HCT116 (cell line): ENCODE measurements at regions not wholly inside any gene's neighbourhood (a gene's known extent, or its start where the extent isn't known, plus 50 kb on each side); places are given as distances from the start of the nearest gene placed in this dataset.

ENCODE experiments used
- ATAC-seq: fragments of 200-7000 bp; cut with Tn5 transposase; 2 replicates; pipeline ENCODE4 v1.9.1; 2020; ENCODE audit warnings: mild to moderate bottlenecking, moderate library complexity
- BruUV-seq: library from RNA; stranded (reverse); fragments of 400-500 nt; replicated peaks from 2 replicates; lab custom pipeline; 2021; lab: Mats Ljungman, UMichigan
- CTCF ChIA-PET: fragments of 300-600 bp; sonication (Branson Sonifier 250); formaldehyde crosslinking; loops from one replicate; lab custom pipeline; 2021; ENCODE audit warnings: antibody characterized with exemption; lab: Charles Lee
- POLR2A ChIA-PET: fragments of 300-600, 350-600 bp; sonication (Branson Sonifier 250); formaldehyde crosslinking; loops from one replicate; lab custom pipeline; 2021; ENCODE audit warnings: antibody characterized with exemption; lab: Charles Lee
- RAD21 ChIA-PET, 2 experiments: fragments of 300-600 bp; sonication (Branson Sonifier 250); formaldehyde crosslinking; loops; one replicate each; lab custom pipeline; 2023; ENCODE audit warnings: low total read pairs in 2 of 2; ENCODE audit not compliant: uncharacterized antibody in 2 of 2, unreplicated experiment in 2 of 2, low non-redundant PET in 1 of 2; lab: Charles Lee
- DNase-seq: peaks from one replicate; pipeline ENCODE4 v3.0.0-alpha.2; 2010; ENCODE audit warnings: low read depth, low spot score
- H2AFZ ChIP-seq: fragments of 200-600 bp; shearing (Covaris generic), sonication (generic); 2 replicates; pipeline ENCODE4 v1.6.1; 2017; ENCODE audit warnings: low read depth, mixed run types, mixed read lengths, antibody characterized with exemption, low read length; ENCODE audit not compliant: poor library complexity, severe bottlenecking
- H3K27ac ChIP-seq: 2 replicates; pipeline ENCODE4 v1.5.1; 2012; ENCODE audit warnings: low read depth, low read length
- H3K27me3 ChIP-seq: fragments of 200-600 bp; sonication (generic); 2 replicates; pipeline ENCODE4 v1.6.1; 2016; ENCODE audit warnings: mixed run types, low read length, mixed read lengths; ENCODE audit not compliant: insufficient read depth
- H3K36me3 ChIP-seq, 2 experiments: fragments of 200-500 bp in 1 of 2; fragments of 200-600 bp in 1 of 2; sonication (Bioruptor generic) in 1 of 2; sonication (generic) in 1 of 2; 2 replicates each; pipeline versions ENCODE4 v1.5.1 to v1.6.1; 2014 to 2016; ENCODE audit warnings: low read length in 2 of 2, inconsistent platforms in 1 of 2, mixed read lengths in 1 of 2, mixed run types in 1 of 2; ENCODE audit not compliant: insufficient read depth in 2 of 2, control insufficient read depth in 1 of 2
- H3K4me1 ChIP-seq, 2 experiments: fragments of 200-600 bp in 1 of 2; sonication (generic) in 1 of 2; 2 replicates each; pipeline versions ENCODE4 v1.5.1 to v1.6.1; 2012 to 2017; ENCODE audit warnings: low read length in 2 of 2, inconsistent platforms in 1 of 2, mild to moderate bottlenecking in 1 of 2, mixed read lengths in 1 of 2, mixed run types in 1 of 2, moderate library complexity in 1 of 2; ENCODE audit not compliant: insufficient read depth in 2 of 2, control insufficient read depth in 1 of 2
- H3K4me2 ChIP-seq: fragments of 200-600 bp; sonication (generic); 2 replicates; pipeline ENCODE4 v1.6.1; 2017; ENCODE audit warnings: mixed run types, low read length, mixed read lengths
- H3K4me3 ChIP-seq, 2 experiments: fragments of 200-600 bp in 1 of 2; sonication (generic) in 1 of 2; replicated peaks in 1 of 2; 2 replicates each; pipeline ENCODE4 v1.5.1; 2011 to 2016; ENCODE audit warnings: low read length in 2 of 2, control low read depth in 1 of 2, low read depth in 1 of 2, mild to moderate bottlenecking in 1 of 2, mixed read lengths in 1 of 2, mixed run types in 1 of 2
- H3K79me2 ChIP-seq: fragments of 200-600 bp; sonication (generic); 2 replicates; pipeline ENCODE4 v1.6.1; 2017; ENCODE audit warnings: mild to moderate bottlenecking, mixed run types, low read length, moderate library complexity, mixed read lengths; ENCODE audit not compliant: insufficient read depth
- H3K9ac ChIP-seq: fragments of 200-600 bp; sonication (generic); 2 replicates; pipeline ENCODE4 v1.6.1; 2016; ENCODE audit warnings: low read length, mixed read lengths
- H3K9me2 ChIP-seq: fragments of 200-600 bp; sonication (generic), shearing (Covaris generic); 2 replicates; pipeline ENCODE4 v1.6.1; 2017; ENCODE audit warnings: mixed run types, mild to moderate bottlenecking, moderate library complexity; ENCODE audit not compliant: insufficient read depth
- H3K9me3 ChIP-seq, 2 experiments: fragments of 200-500 bp in 1 of 2; fragments of 200-600 bp in 1 of 2; sonication (Bioruptor generic) in 1 of 2; sonication (generic) in 1 of 2; 2 replicates each; pipeline ENCODE4 v1.6.1; 2014 to 2017; ENCODE audit warnings: low read length in 2 of 2, mixed read lengths in 2 of 2, inconsistent platforms in 1 of 2, low read depth in 1 of 2, mild to moderate bottlenecking in 1 of 2, mixed run types in 1 of 2, moderate library complexity in 1 of 2; ENCODE audit not compliant: control insufficient read depth in 1 of 2, insufficient read depth in 1 of 2
- H4K20me1 ChIP-seq: fragments of 200-600 bp; sonication (generic), shearing (Covaris generic); 2 replicates; pipeline ENCODE4 v1.6.1; 2017; ENCODE audit warnings: mixed run types, mild to moderate bottlenecking, moderate library complexity; ENCODE audit not compliant: insufficient read depth
- intact Hi-C: fragments of 100-400 bp; cut with micrococcal nuclease; formaldehyde crosslinking; loops from 2 replicates; pipeline ENCODE4 v1.10.0; 2022
- TF ChIP-seq, protein P1 (sequence below): IDR thresholded peaks from 2 replicates; pipeline ENCODE4 v1.6.1; 2011; ENCODE audit warnings: mild to moderate bottlenecking, low read length, moderate library complexity; ENCODE audit not compliant: insufficient replicate concordance; ENCODE audit errors: extremely low read depth
- TF ChIP-seq, protein P2 (sequence below), 3 experiments: fragments of 200-600 bp in 1 of 3; sonication (generic) in 1 of 3; IDR thresholded peaks in 2 of 3; conservative IDR thresholded peaks in 1 of 3; 2 replicates each; pipeline ENCODE4 v1.5.1; 2012 to 2017; ENCODE audit warnings: low read depth in 2 of 3, low read length in 2 of 3, antibody characterized with exemption in 1 of 3, borderline replicate concordance in 1 of 3, control low read depth in 1 of 3, mild to moderate bottlenecking in 1 of 3, mixed read lengths in 1 of 3, mixed run types in 1 of 3, moderate library complexity in 1 of 3; ENCODE audit not compliant: insufficient read depth in 1 of 3

DNA sequence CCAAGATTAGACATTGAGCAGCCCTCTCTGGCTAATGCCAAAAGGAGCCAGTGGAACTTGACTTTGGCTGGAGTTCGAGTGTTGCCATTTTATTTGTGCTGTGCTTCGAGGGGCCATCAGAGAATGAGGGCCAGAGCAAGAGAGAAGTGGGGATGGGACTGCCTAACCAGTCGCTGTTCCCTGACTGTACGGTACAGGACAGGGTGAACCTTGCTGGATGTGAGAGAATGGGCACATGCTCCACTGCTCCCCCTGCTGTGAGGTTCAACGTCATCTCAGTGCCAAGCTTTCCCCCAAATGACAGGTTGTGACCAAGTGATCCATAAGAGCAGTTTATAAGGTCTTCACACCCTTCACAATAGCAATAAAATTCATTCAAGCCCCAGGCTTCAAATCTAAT lies 55.1 kb upstream of the BCL11B start:
- CTCF ChIA-PET = interaction anchor here (1.0 to 1.5 kb wide), 2 partner anchors 66 to 89 kb away, joined by 5 read pairs; no protein-coding TSS in a partner anchor

More for the DNA sequence above, 55.1 kb upstream of the BCL11B start:
- DNase-seq = no peak
- POLR2A ChIA-PET = no interaction called here
- intact Hi-C loops = no loop called here
- H3K9ac ChIP-seq = no peak overlapping the region
- no peaks in the 10 kb centered on the region for H3K79me2 ChIP-seq
- H3K27me3 ChIP-seq = peaks cover 12% of the 10 kb centered on the region; the same call in 1 of the 2 replicates
- no peak overlapping the region for H2AFZ ChIP-seq
- no peak overlapping the region for H3K4me3 ChIP-seq
- RAD21 ChIA-PET = no interaction called here
- BruUV-seq = no TSS peak
- no peak overlapping the region for H3K4me2 ChIP-seq
- H4K20me1 ChIP-seq = no peaks in the 10 kb centered on the region
- no peaks in the 10 kb centered on the region for H3K9me2 ChIP-seq
- H3K4me1 ChIP-seq = no peaks in the 10 kb centered on the region
- H3K27ac ChIP-seq = no peak overlapping the region
- ATAC-seq = peak; percentile 77
- H3K36me3 ChIP-seq = no peaks in the 10 kb centered on the region
- H3K9me3 ChIP-seq = no peaks in the 10 kb centered on the region
- TF ChIP-seq, protein P1, sequence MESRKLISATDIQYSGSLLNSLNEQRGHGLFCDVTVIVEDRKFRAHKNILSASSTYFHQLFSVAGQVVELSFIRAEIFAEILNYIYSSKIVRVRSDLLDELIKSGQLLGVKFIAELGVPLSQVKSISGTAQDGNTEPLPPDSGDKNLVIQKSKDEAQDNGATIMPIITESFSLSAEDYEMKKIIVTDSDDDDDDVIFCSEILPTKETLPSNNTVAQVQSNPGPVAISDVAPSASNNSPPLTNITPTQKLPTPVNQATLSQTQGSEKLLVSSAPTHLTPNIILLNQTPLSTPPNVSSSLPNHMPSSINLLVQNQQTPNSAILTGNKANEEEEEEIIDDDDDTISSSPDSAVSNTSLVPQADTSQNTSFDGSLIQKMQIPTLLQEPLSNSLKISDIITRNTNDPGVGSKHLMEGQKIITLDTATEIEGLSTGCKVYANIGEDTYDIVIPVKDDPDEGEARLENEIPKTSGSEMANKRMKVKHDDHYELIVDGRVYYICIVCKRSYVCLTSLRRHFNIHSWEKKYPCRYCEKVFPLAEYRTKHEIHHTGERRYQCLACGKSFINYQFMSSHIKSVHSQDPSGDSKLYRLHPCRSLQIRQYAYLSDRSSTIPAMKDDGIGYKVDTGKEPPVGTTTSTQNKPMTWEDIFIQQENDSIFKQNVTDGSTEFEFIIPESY = no peak
- TF ChIP-seq, protein P2, sequence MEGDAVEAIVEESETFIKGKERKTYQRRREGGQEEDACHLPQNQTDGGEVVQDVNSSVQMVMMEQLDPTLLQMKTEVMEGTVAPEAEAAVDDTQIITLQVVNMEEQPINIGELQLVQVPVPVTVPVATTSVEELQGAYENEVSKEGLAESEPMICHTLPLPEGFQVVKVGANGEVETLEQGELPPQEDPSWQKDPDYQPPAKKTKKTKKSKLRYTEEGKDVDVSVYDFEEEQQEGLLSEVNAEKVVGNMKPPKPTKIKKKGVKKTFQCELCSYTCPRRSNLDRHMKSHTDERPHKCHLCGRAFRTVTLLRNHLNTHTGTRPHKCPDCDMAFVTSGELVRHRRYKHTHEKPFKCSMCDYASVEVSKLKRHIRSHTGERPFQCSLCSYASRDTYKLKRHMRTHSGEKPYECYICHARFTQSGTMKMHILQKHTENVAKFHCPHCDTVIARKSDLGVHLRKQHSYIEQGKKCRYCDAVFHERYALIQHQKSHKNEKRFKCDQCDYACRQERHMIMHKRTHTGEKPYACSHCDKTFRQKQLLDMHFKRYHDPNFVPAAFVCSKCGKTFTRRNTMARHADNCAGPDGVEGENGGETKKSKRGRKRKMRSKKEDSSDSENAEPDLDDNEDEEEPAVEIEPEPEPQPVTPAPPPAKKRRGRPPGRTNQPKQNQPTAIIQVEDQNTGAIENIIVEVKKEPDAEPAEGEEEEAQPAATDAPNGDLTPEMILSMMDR (IDR thresholded peaks at IDR 0.05 in 2 of 3, conservative IDR thresholded peaks at IDR 0.05 in 1 of 3; ENCODE audit: borderline replicate concordance in 1 of 3, insufficient read depth in 1 of 3, low read depth in 2 of 3, low read length in 2 of 3) = peak in 2 of 3 experiments; percentile 26 to 38; a peak in 2 of 6 replicates
- TF ChIP-seq, all 23 proteins: peak for 1
